HG03571 (cell line): ENCODE measurements at regions not wholly inside any gene's neighbourhood (a gene's known extent, or its start where the extent isn't known, plus 50 kb on each side); places are given as distances from the start of the nearest gene placed in this dataset.

Experiments used
- ATAC-seq: cut with Tn5 transposase; IDR thresholded peaks from one replicate; pipeline ENCODE4 v1.9.1; 2021; ENCODE audit not compliant: unreplicated experiment

GRCh38 chr4:1499465-1499864 is 93.2 kb upstream of the NKX1-1 start:
- ATAC-seq: no peak

DNA sequence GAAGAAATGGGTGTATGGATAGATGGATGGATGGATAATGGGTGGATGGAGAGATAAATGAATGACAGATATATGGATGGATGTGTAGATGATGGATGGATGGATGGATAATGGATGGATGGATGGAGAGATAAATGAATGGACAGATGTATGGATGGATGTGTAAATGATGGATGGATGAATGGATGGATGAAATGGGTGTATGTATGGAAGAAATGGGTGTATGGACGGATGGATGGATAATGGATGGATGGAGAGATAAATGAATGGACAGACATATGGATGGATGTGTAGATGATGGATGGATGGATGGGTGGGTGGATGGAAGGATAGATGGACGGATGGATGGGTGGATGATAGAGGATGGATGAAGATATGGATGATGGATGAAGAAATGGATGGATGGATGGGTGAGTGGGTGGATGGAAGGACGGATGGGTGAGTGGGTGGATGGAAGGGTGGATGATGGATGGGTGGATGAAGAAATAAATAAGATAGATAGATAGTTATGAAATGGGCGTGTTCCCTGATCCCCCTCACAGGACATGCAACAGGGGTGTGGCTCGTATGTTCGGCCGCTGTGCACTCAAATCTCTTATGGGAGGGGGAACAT is 91.1 kb upstream of the NKX1-1 start:
- ATAC-seq: no peak

DNA sequence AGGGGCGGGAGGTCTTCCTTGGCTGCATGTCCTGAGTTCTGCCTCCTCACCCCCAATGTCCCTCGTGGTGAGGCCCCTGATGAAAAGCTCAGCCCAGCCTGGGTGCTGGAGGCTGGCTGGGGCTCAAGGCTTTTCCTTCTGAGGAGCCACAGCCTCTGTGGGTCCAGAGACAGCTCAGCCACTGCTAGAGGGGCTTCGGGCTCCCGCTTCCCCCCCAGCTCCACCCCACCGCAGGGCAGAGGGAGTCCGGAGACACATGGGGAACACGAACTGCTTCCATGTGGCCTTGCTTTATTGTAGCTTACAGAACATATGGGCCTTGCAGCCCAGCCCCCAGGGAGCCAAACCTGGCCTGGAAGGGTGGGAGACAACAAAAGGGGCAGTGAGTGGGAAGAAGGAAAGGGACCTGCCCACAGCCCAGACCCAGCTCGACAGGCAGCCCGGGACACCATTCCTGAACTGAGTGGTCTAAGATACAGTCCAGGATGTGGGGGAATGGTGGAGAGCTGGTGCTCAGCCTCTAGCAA is 89.9 kb upstream of the NKX1-1 start:
- ATAC-seq: no peak

- ATAC-seq: no peak
Observed at GRCh38 chr4:1495416-1496115, 89.3 kb upstream of the NKX1-1 start.

DNA sequence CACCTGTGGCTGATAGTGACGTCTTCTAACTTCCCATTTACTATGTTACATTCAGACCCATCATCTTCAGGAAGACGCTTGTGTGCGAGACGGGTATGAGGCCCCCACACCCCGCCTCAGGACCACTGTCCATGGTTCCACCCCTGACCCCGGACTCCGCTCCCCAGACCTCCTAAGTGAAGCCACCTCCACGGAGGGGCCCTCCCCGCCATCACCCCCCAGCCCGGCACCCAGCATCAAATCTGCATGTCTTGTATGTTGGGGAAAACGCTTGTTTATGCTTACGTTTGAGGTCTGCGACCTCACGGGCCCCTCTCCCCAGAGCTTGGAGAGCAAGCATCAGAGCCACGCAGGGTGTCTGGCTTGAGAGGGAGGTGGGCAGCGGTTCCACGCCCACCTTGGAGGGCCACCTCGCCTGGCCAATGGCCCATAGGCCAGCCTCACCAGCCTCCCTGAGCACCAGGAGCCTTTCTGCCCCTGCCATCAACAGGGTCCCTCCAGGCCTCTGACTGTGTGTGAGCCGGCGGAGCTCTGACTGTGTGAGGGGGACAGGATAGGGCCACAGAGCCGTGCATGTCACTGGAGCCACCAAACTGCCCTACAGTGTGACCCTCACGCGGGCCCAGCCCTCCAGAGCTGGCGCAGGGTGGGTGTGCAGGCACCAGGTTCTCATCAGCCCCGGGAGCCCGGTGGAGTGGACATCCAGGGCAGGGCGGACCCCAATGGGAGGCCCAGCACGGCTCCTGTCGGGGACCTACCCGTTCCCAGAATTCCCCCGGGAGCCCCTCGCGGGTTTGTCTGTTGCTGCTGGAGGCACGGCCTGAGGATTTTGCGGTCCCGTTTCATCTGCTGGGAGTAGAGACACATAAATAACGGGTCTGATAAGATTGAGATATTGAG is 88.4 kb upstream of the NKX1-1 start:
- no peak for ATAC-seq

GRCh38 chr4:1493540-1494287 is 87.5 kb upstream of the NKX1-1 start:
- ATAC-seq: no peak

- no peak for ATAC-seq
Observed at GRCh38 chr4:1492651-1493539, 86.7 kb upstream of the NKX1-1 start.

DNA sequence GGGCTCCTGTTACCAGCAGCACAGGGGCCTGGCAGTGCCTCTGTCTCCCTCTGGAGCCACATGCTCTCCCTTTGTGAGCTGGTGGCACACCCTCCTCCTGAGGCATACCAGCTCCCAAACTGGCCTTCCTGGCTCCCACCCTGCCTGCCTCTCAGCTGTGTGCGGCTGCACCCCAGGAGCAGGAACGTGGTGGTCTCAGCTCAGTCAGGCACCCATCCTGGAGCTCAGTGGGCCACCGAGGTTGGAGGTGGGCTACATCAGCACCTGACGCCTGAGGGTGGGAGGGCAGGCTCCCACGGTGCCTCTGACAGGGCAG is 85.9 kb upstream of the NKX1-1 start:
- no peak for ATAC-seq

DNA sequence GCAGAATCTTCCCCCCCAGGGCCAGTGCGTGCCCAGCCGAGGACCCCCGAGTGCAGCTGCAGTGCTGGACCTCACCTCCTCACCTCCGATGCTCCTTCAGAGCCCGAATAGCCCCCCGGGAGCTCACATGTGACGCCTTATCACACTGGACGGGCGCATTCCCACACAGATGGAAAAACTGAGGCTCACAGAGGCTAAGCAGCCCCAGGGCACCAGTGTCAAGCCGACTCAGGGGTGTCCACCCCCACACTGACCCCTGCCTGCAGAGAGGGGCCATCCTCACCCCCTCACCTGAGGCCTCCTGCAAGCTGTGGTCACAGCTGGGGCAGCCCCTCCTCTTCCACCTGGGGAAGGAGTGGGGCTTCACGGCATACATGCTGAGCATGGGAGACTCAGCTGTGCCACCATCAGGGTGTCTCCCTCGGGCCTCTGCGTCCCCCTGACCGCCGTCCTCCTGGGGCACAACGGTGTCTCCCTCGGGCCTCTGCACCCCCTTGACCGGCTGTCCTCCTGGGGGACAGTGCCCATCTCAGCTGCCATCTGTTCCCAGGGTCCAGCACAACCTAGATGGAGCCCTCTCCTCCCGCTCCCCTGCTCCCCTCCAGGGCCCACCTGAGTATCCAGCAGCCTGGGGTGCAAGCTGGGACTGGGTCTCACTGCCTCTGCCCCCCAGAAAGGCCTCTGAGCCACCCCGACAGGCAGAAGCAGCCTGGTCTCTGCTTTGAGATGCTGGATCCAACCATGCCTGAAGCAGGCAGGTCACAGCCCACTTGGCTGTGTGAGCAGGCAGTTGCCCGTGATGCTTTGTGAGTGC is 85.3 kb upstream of the NKX1-1 start:
- ATAC-seq: no peak

GRCh38 chr4:1490654-1491327 is 84.5 kb upstream of the NKX1-1 start:
- ATAC-seq: no peak

- ATAC-seq: no peak
Observed at GRCh38 chr4:1490011-1490653, 83.9 kb upstream of the NKX1-1 start.

DNA sequence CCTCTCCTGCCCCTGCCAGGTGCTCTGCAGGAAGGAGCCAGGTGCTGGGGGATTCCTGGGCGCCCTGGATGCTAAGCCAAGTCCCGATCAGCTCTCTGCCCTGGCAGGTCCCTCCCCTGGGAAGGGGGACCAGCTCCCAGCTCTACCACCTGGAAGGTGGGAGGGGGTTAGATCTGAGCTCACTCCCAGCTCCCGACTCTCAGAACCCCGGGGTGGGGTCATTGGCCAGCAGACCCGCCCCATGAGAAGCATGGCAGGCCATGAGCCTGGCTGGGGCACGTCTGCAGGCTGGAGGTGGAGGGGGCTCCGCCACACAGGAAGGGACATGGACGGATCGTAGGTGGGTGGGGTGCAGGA is 83.4 kb upstream of the NKX1-1 start:
- ATAC-seq: no peak

DNA sequence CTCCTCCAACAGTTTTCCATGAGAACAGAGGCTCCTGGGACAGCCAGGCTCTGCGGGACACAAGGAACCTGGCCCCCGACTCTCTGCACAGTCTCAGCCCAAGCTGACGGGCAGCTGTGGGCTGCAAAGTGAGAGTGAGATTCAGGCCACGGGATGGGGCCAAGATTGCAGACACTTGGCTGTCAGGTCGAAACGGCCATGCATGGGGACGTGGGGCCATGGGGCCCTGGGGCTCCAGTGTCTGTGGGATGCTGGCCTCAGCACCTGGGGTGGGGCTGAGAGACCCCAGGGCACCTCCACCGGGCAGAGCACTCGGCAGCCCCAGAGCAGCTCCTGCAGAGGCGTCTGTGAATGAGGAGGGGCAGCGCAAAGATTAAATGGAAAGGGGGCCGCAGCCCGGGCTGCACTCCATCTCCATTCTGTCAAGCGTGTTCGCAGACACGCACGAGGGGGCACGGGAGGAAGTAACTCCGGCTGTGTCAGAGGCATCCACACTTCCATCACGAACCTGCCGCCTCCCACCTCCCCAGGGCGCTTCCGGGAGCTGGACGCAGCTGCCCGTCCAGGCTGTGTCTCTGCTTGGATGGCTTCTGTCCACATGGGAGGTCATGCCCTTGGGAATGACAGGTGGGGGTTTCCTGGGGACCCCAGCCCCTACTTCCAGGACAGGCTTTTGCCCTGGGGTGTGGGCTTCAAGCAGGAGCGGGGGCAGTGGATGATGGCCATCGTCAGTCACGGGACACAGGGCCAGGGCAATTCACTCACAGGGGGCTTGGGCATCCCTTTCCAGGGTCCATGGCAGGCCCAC is 82.8 kb upstream of the NKX1-1 start:
- ATAC-seq: no peak

GRCh38 chr4:1488357-1488756 is 82.1 kb upstream of the NKX1-1 start:
- no peak for ATAC-seq

DNA sequence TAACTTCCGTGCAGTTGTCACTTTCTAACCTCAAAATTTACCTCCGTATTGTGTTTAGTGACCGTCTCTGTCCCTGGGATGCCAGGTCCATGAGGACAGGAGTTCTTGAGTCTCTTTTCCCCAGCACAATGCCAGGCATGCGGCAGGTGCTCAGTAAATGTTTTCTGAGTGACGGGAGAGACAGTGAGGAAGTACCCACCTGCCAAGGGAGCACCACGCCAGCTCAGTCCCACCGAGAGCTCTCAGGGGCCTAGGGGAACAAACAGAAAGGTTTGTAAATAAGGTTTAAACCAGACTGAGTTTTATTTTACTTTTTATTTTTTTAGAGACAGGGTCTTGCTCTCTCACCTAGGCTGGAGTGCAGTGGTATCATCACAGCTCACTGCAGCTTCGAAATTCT is 81.5 kb upstream of the NKX1-1 start:
- no peak for ATAC-seq

GRCh38 chr4:1487106-1487505 is 80.9 kb upstream of the NKX1-1 start:
- no peak for ATAC-seq

DNA sequence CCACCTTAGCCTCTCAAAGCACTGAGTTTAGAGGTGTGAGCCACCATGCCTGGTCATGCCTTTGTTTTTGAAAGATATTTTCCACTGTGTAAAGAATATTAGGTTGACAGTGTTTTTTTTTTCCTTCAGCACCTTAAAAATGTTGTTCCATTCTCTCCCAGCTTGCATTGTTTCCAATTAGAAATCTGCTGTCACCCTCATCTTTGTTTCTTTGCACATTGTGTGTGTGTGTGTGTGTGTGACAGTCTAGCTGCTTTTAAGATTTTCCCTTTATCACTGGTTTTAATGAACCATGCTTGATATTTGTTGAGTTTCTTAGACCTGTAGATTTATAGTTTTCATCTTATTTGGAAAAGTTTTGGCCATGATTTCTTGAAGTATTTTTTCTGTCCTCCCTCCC is 79.0 kb upstream of the NKX1-1 start:
- ATAC-seq: no peak

DNA sequence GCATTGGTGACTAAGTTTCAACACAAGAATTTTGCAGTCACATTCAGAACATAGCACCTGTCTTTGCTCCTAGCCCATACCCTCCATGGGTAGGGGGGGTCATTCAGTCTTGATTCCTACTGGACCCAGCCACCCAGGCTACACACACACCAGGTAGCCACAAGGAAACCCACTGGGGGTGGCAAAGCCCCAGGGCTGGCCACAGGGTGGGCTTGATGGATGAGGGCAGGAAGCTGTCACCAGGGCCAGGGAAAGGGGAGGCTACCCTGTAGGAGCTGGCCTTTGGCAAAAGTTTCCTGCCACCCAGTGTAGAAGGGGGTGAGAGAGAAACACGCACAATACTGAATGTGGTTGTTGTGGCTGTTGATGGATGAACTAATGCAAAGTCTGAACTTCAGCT is 74.5 kb upstream of the NKX1-1 start:
- no peak for ATAC-seq
